Brain microvascular endothelial cell (primary cell): ENCODE measurements at regions not wholly inside any gene's neighbourhood (a gene's known extent, or its start where the extent isn't known, plus 50 kb on each side); places are given as distances from the start of the nearest gene placed in this dataset.

Experiments
- DNase-seq: peaks from one replicate; pipeline ENCODE4 v3.0.0-alpha.2; 2020
- H3K27ac ChIP-seq: fragments of 250-450 bp; sonication (Bioruptor Pico); 2 replicates; pipeline ENCODE4 v1.5.1; 2020; ENCODE audit warnings: mild to moderate bottlenecking, moderate library complexity
- H3K27me3 ChIP-seq: fragments of 250-450 bp; sonication (Bioruptor Pico); replicated peaks from 2 replicates; pipeline ENCODE4 v1.5.1; 2020; ENCODE audit warnings: mild to moderate bottlenecking
- H3K36me3 ChIP-seq: fragments of 250-450 bp; sonication (Bioruptor Pico); replicated peaks from 2 replicates; pipeline ENCODE4 v1.5.1; 2020; ENCODE audit warnings: mild to moderate bottlenecking
- H3K4me3 ChIP-seq: 2 replicates; pipeline ENCODE4 v1.5.1; 2011; ENCODE audit warnings: low read depth, mild to moderate bottlenecking, control low read depth, low read length, moderate library complexity
- in situ Hi-C: cut with HindIII; loops from 2 replicates; pipeline ENCODE4 v1.10.0; 2017; ENCODE audit warnings: low sequenced_read_pairs, low pct_ligation_motif_present
- TF ChIP-seq, protein P1 (sequence below): IDR thresholded peaks from 2 replicates; pipeline ENCODE4 v1.5.1; 2011; ENCODE audit warnings: low read depth, mild to moderate bottlenecking, moderate library complexity, low read length, control low read depth, inconsistent platforms; ENCODE audit errors: missing control alignments

DNA sequence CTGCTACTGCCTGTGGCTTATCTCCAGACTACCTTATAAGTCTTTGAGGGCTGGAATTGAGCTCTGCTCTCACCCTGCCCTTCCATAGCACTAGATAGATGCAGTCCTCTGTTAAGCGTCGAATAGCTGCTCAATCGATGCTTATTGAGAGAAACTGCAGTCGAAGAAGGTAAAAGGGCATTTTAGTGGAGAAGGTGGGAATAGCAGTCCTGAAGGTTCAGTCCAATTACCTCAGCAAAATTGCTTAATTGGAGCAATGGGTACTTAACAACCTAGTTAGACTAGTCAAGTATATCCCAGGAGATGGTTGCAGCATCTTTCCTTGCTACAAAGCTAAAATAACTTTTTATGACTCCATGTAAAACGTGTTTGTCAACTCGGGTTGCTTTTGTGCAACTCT, 66.8 kb upstream of the NT5E start:
- H3K4me3 ChIP-seq, result no peak overlapping the region
- DNase-seq, result no peak
- TF ChIP-seq, protein P1, sequence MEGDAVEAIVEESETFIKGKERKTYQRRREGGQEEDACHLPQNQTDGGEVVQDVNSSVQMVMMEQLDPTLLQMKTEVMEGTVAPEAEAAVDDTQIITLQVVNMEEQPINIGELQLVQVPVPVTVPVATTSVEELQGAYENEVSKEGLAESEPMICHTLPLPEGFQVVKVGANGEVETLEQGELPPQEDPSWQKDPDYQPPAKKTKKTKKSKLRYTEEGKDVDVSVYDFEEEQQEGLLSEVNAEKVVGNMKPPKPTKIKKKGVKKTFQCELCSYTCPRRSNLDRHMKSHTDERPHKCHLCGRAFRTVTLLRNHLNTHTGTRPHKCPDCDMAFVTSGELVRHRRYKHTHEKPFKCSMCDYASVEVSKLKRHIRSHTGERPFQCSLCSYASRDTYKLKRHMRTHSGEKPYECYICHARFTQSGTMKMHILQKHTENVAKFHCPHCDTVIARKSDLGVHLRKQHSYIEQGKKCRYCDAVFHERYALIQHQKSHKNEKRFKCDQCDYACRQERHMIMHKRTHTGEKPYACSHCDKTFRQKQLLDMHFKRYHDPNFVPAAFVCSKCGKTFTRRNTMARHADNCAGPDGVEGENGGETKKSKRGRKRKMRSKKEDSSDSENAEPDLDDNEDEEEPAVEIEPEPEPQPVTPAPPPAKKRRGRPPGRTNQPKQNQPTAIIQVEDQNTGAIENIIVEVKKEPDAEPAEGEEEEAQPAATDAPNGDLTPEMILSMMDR, result no peak
- in situ Hi-C loops, result no loop called here
- no peak overlapping the region for H3K27ac ChIP-seq
- H3K27me3 ChIP-seq, result no peaks in the 10 kb centered on the region
- H3K36me3 ChIP-seq, result no peaks in the 10 kb centered on the region

DNA sequence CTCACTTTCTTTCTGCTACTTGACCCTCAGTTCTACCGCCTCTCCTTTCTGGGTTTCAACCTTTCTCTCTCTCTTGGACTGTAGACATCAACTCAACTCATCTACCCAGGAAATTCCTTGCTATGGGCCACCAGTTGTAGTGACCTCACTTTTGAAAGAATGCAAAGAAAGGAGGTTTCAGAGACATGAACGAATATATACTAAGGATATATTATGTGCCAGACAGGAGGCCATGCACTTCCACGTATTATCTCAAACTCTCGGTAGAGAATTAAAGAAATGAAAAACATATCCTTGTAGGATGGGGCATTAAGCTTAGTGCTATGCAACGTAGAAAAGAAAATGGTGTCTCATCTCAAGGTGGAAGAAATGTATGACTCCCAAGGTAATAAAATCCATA, 67.3 kb upstream of the NT5E start:
- Histone ChIP-seq H3K27ac (no peak overlapping the region), H3K36me3 (no peaks in the 10 kb centered on the region), H3K4me3 (no peak overlapping the region), H3K27me3 (no peaks in the 10 kb centered on the region)
- DNase-seq, result no peak
- TF ChIP-seq, protein P1, result no peak
- in situ Hi-C loops, result no loop called here

DNA sequence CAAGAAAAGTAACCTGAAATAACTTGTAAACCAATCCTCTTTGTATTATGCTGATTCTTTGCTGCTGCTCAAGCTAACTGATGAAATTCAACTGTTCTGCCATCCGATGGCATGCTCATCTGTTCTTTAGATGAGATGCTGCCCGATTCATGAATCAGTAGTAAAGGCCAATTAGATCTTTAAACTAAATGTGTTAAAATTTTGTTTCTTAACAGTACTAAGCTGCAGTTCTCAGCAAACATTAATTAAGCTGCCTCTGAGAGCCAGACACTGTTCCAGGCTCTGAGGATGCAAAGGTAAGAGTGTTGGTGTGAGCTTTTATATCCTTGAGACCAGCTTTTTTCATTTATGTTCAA, 77.0 kb upstream of the NT5E start:
- DNase-seq, result no peak
- H3K27me3 ChIP-seq, result no peaks in the 10 kb centered on the region
- no peak overlapping the region for H3K27ac ChIP-seq
- in situ Hi-C loops, result no loop called here
- TF ChIP-seq, protein P1, result no peak
- H3K4me3 ChIP-seq, result no peak overlapping the region
- H3K36me3 ChIP-seq, result no peaks in the 10 kb centered on the region

DNA sequence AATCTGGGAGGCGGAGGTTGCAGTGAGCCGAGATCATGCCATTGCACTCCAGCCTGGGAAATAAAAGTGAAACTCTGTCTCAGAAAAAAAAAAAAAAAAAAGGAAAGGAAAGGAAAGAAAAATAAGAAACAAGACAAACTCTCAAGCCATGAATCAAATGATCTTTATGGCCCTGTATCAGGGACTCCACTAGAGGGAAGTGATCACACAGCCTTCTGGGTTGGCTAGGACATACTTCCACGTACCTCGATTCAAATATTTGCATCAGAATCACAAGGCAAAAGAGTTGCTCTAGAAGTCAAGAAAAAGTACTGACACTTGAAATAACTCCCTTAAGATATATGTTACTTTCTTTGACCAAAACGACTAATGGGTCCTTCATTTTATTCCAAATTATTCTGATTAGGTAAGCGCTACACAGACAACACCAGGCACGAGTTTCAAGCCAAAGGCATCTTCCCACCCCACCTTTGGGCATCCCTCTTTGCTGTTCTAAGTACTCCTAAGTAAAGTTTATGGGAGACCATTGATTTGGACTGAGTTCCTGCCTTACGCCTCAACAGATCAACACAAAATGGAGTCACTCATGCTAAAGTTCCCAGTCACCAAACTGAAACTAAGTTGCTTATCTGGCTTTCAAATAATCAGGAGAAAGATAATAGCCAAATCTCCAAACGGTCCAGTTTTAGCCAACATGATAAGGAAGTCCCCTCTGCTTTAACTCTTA, 77.5 kb upstream of the NT5E start:
- Histone ChIP-seq H3K4me3 (no peak overlapping the region), H3K27ac (no peak overlapping the region), H3K27me3 (no peaks in the 10 kb centered on the region), H3K36me3 (no peaks in the 10 kb centered on the region)
- TF ChIP-seq, protein P1, result peak; percentile 34
- no peak for DNase-seq
- in situ Hi-C loops, result no loop called here

DNA sequence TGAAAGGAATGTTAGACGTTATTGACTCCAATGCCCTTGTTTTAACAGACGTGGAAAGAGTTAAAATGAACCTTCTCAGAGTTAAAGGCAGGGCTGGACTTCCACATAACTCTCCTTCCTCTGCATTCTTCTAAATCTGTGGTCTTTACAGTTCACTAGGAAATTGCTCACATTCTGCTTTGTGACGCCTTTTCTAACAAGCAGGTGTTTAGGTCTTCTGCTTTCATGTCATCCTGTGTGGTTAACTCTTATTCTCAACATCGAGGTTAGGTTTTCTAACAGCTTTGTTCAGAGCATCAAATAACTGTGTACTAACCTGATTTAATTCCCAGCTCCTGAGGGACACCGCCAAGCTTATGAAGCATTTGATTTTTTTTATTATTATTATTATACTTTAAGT, 81.3 kb upstream of the NT5E start:
- Histone ChIP-seq H3K27ac (no peak overlapping the region), H3K27me3 (no peaks in the 10 kb centered on the region), H3K4me3 (no peak overlapping the region), H3K36me3 (no peaks in the 10 kb centered on the region)
- in situ Hi-C loops, result no loop called here
- TF ChIP-seq, protein P1, result no peak
- no peak for DNase-seq

DNA sequence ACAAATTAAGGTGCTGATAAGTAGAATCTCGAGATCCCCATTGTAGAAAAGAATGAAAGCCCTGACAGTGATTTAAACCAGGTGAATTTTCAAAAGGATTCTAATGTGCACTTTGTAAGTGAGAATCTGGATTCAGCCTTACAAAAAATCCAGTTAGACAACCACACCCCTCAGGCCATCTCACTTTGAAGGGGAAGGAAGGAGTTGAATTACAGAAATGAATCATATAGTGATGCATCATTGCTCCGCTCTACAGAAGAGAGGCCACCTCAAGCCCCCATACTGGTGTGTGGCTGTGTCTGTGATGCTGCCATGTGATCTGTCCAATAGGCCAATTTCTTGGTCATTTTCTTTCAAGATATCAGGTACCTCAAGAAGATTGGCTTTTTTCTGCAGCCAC, 85.5 kb upstream of the NT5E start:
- DNase-seq, result peak; percentile 67

More for the DNA sequence above, 85.5 kb upstream of the NT5E start:
- H3K27me3 ChIP-seq, result no peaks in the 10 kb centered on the region
- TF ChIP-seq, protein P1, result no peak
- H3K27ac ChIP-seq, result peak overlapping the region; percentile 10
- no peak overlapping the region for H3K4me3 ChIP-seq
- in situ Hi-C loops, result no loop called here
- no peaks in the 10 kb centered on the region for H3K36me3 ChIP-seq
